ENCODE measurements at regions not wholly inside any gene's neighbourhood (a gene's known extent, or its start where the extent isn't known, plus 50 kb on each side); places are given as distances from the start of the nearest gene placed in this dataset.
"Not testable (repeated sequence)": the region's sequence is repeated elsewhere in the genome, so short reads cannot be mapped to it uniquely, and the experiment has no call there.

DNA sequence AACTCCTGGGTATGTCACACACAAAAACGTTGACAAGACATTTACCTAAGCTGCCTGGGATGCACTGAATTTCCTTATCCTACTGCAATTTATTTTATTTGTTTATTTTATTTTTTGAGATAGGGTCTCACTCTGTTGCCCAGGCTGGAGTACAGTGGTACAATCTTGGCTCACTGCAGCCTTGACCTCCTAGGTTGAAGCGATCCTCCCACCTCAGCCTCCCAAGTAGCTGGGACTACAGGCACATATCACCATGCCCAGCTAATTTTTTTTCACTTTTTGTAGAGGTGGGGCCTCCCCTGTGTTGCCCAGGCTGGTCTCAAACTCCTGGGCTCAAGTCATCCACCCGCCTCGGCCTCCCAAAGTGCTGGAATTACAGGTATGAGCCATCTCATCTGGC is 147.5 kb upstream of the SOD1 start:
- peaks cover 18% of the 10 kb centered on the region for H3K4me1 ChIP-seq (ENCODE audit: control insufficient read depth, insufficient read depth, low read length)
- H3K27me3 ChIP-seq (replicated peaks in 1 of 2; ENCODE audit: control insufficient read depth in 2 of 2, insufficient read depth in 2 of 2, low read length in 1 of 2); H3K36me3 ChIP-seq (ENCODE audit: control insufficient read depth in 2 of 2, insufficient read depth in 2 of 2, low read length in 1 of 2); POLR2A ChIA-PET; intact Hi-C loops (cut with micrococcal nuclease; ENCODE audit: unreplicated experiment); in situ Hi-C loops (cut with MboI); H3K9me3 ChIP-seq (replicated peaks; ENCODE audit: control insufficient read depth, insufficient read depth, low read length); H4K20me1 ChIP-seq (ENCODE audit: control insufficient read depth, insufficient read depth); BruUV-seq (replicated peaks); H2AFZ ChIP-seq (ENCODE audit: control insufficient read depth, low read depth, low read length); H3K27ac ChIP-seq (ENCODE audit: control insufficient read depth, insufficient read depth); H3K79me2 ChIP-seq (ENCODE audit: control insufficient read depth, insufficient read depth, low read length); ATAC-seq; H3K4me2 ChIP-seq (ENCODE audit: control insufficient read depth, insufficient read depth); FAIRE-seq; DNase-seq (ENCODE audit: low read depth, low spot score); H3K9ac ChIP-seq (ENCODE audit: control insufficient read depth, insufficient read depth, low read length); H3K4me3 ChIP-seq: not testable (repeated sequence)
- ChIA-PET SMC1A (ENCODE audit: uncharacterized antibody, unreplicated experiment) (interaction anchor here (0.6 to 1.5 kb wide), 3 partner anchors 69 to 351 kb away, joined by 3 to 4 read pairs (median 3); no protein-coding TSS in a partner anchor), CTCF (interaction anchor here (1.3 kb wide), 1 partner anchor 69 kb away, joined by 3 read pairs; no protein-coding TSS in a partner anchor), RAD21 (ENCODE audit: unreplicated experiment) (interaction anchor here (1.4 kb wide), 1 partner anchor 43 kb away, joined by 4 read pairs; no protein-coding TSS in a partner anchor)
- WGBS (ENCODE audit: insufficient coverage, insufficient replicate concordance, low lambda C conversion rate, missing lambda C conversion rate) = 47% methylated on average over 4 of the region's 4 CpGs

DNA sequence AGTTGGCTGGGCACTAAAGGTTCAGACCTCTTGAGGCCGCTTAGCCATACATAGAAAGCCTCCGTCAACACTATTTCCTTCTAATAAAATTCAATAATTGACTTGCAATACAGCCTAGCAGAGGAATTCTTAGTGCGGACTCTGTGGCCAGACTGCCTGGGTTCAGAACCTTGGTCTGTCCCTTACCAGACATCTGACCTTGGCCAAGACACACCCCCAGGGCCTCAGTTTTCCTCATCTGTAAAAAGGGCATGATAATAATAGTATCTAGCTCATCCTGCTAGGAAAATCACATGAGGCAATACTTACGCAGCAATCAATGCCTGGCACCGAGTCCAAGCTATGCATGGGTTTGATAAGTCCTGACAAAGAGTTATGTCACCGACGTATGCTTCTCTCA is 148.2 kb upstream of the SOD1 start:
- DNase-seq (ENCODE audit: low read depth, low spot score) (no peak), ATAC-seq (no peak), FAIRE-seq (no peak)
- Histone ChIP-seq H3K4me3 (no peak overlapping the region), H3K4me2 (ENCODE audit: control insufficient read depth, insufficient read depth) (no peak overlapping the region), H3K27me3 (replicated peaks in 1 of 2; ENCODE audit: control insufficient read depth in 2 of 2, insufficient read depth in 2 of 2, low read length in 1 of 2) (no peaks in the 10 kb centered on the region), H3K27ac (ENCODE audit: control insufficient read depth, insufficient read depth) (no peak overlapping the region), H3K36me3 (ENCODE audit: control insufficient read depth in 2 of 2, insufficient read depth in 2 of 2, low read length in 1 of 2) (no peaks in the 10 kb centered on the region), H2AFZ (ENCODE audit: control insufficient read depth, low read depth, low read length) (no peak overlapping the region), H3K9ac (ENCODE audit: control insufficient read depth, insufficient read depth, low read length) (no peak overlapping the region), H4K20me1 (ENCODE audit: control insufficient read depth, insufficient read depth) (no peaks in the 10 kb centered on the region), H3K9me3 (replicated peaks; ENCODE audit: control insufficient read depth, insufficient read depth, low read length) (no peaks in the 10 kb centered on the region), H3K4me1 (ENCODE audit: control insufficient read depth, insufficient read depth, low read length) (peaks cover 23% of the 10 kb centered on the region), H3K79me2 (ENCODE audit: control insufficient read depth, insufficient read depth, low read length) (no peaks in the 10 kb centered on the region)
- in situ Hi-C loops (cut with MboI) (no loop called here), intact Hi-C loops (cut with micrococcal nuclease; ENCODE audit: unreplicated experiment) (no loop called here)
- SMC1A ChIA-PET (ENCODE audit: uncharacterized antibody, unreplicated experiment) = interaction anchor here (0.6 to 1.5 kb wide), 2 partner anchors 70 to 308 kb away, joined by 3 read pairs; no protein-coding TSS in a partner anchor
- CTCF ChIA-PET = no interaction called here
- no TSS peak for BruUV-seq (replicated peaks)
- RAD21 ChIA-PET (ENCODE audit: unreplicated experiment) = interaction anchor here (1.4 kb wide), 1 partner anchor 44 kb away, joined by 4 read pairs; no protein-coding TSS in a partner anchor
- TF ChIP-seq CEBPB (IDR thresholded peaks at IDR 0.05; ENCODE audit: borderline replicate concordance in 1 of 2, low read depth in 2 of 2, low read length in 2 of 2) = no peak
- TF ChIP-seq, protein P1, sequence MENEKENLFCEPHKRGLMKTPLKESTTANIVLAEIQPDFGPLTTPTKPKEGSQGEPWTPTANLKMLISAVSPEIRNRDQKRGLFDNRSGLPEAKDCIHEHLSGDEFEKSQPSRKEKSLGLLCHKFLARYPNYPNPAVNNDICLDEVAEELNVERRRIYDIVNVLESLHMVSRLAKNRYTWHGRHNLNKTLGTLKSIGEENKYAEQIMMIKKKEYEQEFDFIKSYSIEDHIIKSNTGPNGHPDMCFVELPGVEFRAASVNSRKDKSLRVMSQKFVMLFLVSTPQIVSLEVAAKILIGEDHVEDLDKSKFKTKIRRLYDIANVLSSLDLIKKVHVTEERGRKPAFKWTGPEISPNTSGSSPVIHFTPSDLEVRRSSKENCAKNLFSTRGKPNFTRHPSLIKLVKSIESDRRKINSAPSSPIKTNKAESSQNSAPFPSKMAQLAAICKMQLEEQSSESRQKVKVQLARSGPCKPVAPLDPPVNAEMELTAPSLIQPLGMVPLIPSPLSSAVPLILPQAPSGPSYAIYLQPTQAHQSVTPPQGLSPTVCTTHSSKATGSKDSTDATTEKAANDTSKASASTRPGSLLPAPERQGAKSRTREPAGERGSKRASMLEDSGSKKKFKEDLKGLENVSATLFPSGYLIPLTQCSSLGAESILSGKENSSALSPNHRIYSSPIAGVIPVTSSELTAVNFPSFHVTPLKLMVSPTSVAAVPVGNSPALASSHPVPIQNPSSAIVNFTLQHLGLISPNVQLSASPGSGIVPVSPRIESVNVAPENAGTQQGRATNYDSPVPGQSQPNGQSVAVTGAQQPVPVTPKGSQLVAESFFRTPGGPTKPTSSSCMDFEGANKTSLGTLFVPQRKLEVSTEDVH (IDR thresholded peaks at IDR 0.05; ENCODE audit: low read depth, partially characterized antibody) = no peak
- no peak for TF ChIP-seq HDGF (IDR thresholded peaks at IDR 0.05)
- no peak for TF ChIP-seq CHD2 (IDR thresholded peaks at IDR 0.05; ENCODE audit: borderline replicate concordance, low read depth, low read length)
- no peak for TF ChIP-seq SREBF1 (IDR thresholded peaks at IDR 0.05; ENCODE audit: low read length)
- WGBS (ENCODE audit: insufficient coverage, insufficient replicate concordance, low lambda C conversion rate, missing lambda C conversion rate) = 65% methylated on average over 7 of the region's 7 CpGs
- POLR2A ChIA-PET = no interaction called here
